MCF 10A (cell line): ENCODE measurements at regions not wholly inside any gene's neighbourhood (a gene's known extent, or its start where the extent isn't known, plus 50 kb on each side); places are given as distances from the start of the nearest gene placed in this dataset.

Source experiments
- BruUV-seq: library from RNA; stranded (reverse); fragments of 400-500 nt; replicated peaks from 2 replicates; lab custom pipeline; 2021; lab: Mats Ljungman, UMichigan
- CTCF ChIA-PET: fragments of 300-600 bp; sonication (Branson Sonifier 250); formaldehyde crosslinking; extraction: SDS; loops from one replicate; lab custom pipeline; 2021; ENCODE audit warnings: antibody characterized with exemption, inconsistent platforms; lab: Yijun Ruan, JAX
- POLR2A ChIA-PET: fragments of 300-600, 350-650 bp; sonication (Branson Sonifier 250); formaldehyde crosslinking; extraction: SDS; loops from one replicate; lab custom pipeline; 2020; ENCODE audit warnings: antibody characterized with exemption, inconsistent platforms; lab: Yijun Ruan, JAX
- DNase-seq: peaks from one replicate; pipeline ENCODE4 v3.0.0-alpha.2; 2018; ENCODE audit not compliant: unreplicated experiment
- H3K27ac Mint-ChIP-seq: one replicate; pipeline ENCODE4 v1.8.0; 2022; ENCODE audit warnings: mild to moderate bottlenecking, low read depth, mixed read lengths; ENCODE audit not compliant: unreplicated experiment
- H3K27me3 Mint-ChIP-seq: one replicate; pipeline ENCODE4 v1.8.0; 2022; ENCODE audit warnings: mixed read lengths; ENCODE audit not compliant: insufficient read depth, unreplicated experiment
- H3K36me3 Mint-ChIP-seq: one replicate; pipeline ENCODE4 v1.8.0; 2022; ENCODE audit warnings: mild to moderate bottlenecking, moderate library complexity, mixed read lengths; ENCODE audit not compliant: insufficient read depth, unreplicated experiment
- H3K4me1 Mint-ChIP-seq: one replicate; pipeline ENCODE4 v1.8.0; 2022; ENCODE audit warnings: mixed read lengths; ENCODE audit not compliant: insufficient read depth, unreplicated experiment
- H3K4me3 Mint-ChIP-seq: one replicate; pipeline ENCODE4 v1.8.0; 2022; ENCODE audit warnings: mild to moderate bottlenecking, moderate library complexity, mixed read lengths; ENCODE audit not compliant: unreplicated experiment
- H3K9me3 Mint-ChIP-seq: one replicate; pipeline ENCODE4 v1.8.0; 2022; ENCODE audit warnings: mixed read lengths; ENCODE audit not compliant: unreplicated experiment
- CTCF ChIP-seq: fragments of 200-600 bp; IDR thresholded peaks from one replicate; pipeline ENCODE4 v1.8.0; 2022; ENCODE audit warnings: antibody characterized with exemption, mild to moderate bottlenecking; ENCODE audit not compliant: unreplicated experiment
- intact Hi-C: fragments of 100-400 bp; cut with micrococcal nuclease; formaldehyde crosslinking; loops from 2 replicates; pipeline ENCODE4 v1.14.1; 2022

- Mint-ChIP-seq H3K27ac (peak overlapping the region; percentile 33), H3K9me3 (no peaks in the 10 kb centered on the region)
Measured at GRCh38 chr11:26842478-26843282, 120.8 kb upstream of the SLC5A12 start.

GRCh38 chr11:26843539-26843938, 121.7 kb upstream of the SLC5A12 start:
- peaks cover 21% of the 10 kb centered on the region for H3K4me1 Mint-ChIP-seq
- POLR2A ChIA-PET: interaction anchor here (0.6 kb wide), 1 partner anchor 82 kb away, joined by 4 read pairs; no protein-coding TSS in a partner anchor
- H3K4me3 Mint-ChIP-seq: no peak overlapping the region
- no peaks in the 10 kb centered on the region for H3K27me3 Mint-ChIP-seq
- TF ChIP-seq CTCF: no peak
- intact Hi-C loops: no loop called here
- peaks cover 6% of the 10 kb centered on the region for H3K36me3 Mint-ChIP-seq
- H3K9me3 Mint-ChIP-seq: no peaks in the 10 kb centered on the region
- H3K27ac Mint-ChIP-seq: peak overlapping the region; percentile 33
- CTCF ChIA-PET: no interaction called here
- DNase-seq: no peak
- no TSS peak for BruUV-seq

More at GRCh38 chr11:26842478-26843282, 120.8 kb upstream of the SLC5A12 start:
- peaks cover 21% of the 10 kb centered on the region for H3K4me1 Mint-ChIP-seq
- no peak overlapping the region for H3K4me3 Mint-ChIP-seq
- H3K27me3 Mint-ChIP-seq: no peaks in the 10 kb centered on the region
- ChIA-PET POLR2A (interaction anchor here (0.7 kb wide), 1 partner anchor 199 kb away, joined by 3 read pairs; no protein-coding TSS in a partner anchor), CTCF (interaction anchor here (0.6 kb wide), 1 partner anchor 69 kb away, joined by 3 read pairs; no protein-coding TSS in a partner anchor)
- intact Hi-C loops: no loop called here
- DNase-seq: peak; percentile 21
- no peak for TF ChIP-seq CTCF
- BruUV-seq: no TSS peak
- peaks cover 6% of the 10 kb centered on the region for H3K36me3 Mint-ChIP-seq

- H3K4me3 Mint-ChIP-seq: no peak overlapping the region
- intact Hi-C loops: no loop called here
Measured at GRCh38 chr11:26844963-26845362, 123.1 kb upstream of the SLC5A12 start.

More at GRCh38 chr11:26844963-26845362, 123.1 kb upstream of the SLC5A12 start:
- ChIA-PET CTCF (interaction anchor here (1.1 kb wide), 1 partner anchor 313 kb away, joined by 3 read pairs; no protein-coding TSS in a partner anchor), POLR2A (interaction anchor here (1.3 kb wide), 1 partner anchor 67 kb away, joined by 3 read pairs; no protein-coding TSS in a partner anchor)
- Mint-ChIP-seq H3K4me1 (peaks cover 21% of the 10 kb centered on the region), H3K27ac (no peak overlapping the region), H3K36me3 (no peaks in the 10 kb centered on the region), H3K27me3 (no peaks in the 10 kb centered on the region), H3K9me3 (no peaks in the 10 kb centered on the region)
- DNase-seq: no peak
- BruUV-seq: no TSS peak
- no peak for TF ChIP-seq CTCF
